Body of pancreas (tissue), 4 donors: ENCODE measurements at regions not wholly inside any gene's neighbourhood (a gene's known extent, or its start where the extent isn't known, plus 50 kb on each side); places are given as distances from the start of the nearest gene placed in this dataset.

Source experiments
- ATAC-seq: fragments of 150-250 bp; one replicate; pipeline ENCODE4 v1.9.1; 2016
- DNase-seq, 4 donors: peaks; one replicate each; pipeline ENCODE4 v3.0.0-alpha.2; 2019
- H3K27ac ChIP-seq, 4 donors: fragments of 200-600 bp; sonication (generic); 1 replicate in 3 of 4; 2 replicates in 1 of 4; pipeline versions ENCODE4 v1.5.1 to v1.6.1; 2016 to 2019; ENCODE audit warnings: mild to moderate bottlenecking in 1 of 4, mixed read lengths in 1 of 4, moderate library complexity in 1 of 4
- H3K27me3 ChIP-seq, 2 donors: fragments of 200-600 bp; sonication (generic); one replicate each; pipeline ENCODE4 v1.6.0; 2016; ENCODE audit warnings: mild to moderate bottlenecking in 1 of 2
- H3K36me3 ChIP-seq, 2 donors: fragments of 200-600 bp; sonication (generic); replicated peaks in 1 of 2; 2 replicates each; pipeline ENCODE4 v1.5.1; 2016; ENCODE audit warnings: low read depth in 2 of 2; ENCODE audit not compliant: insufficient read depth in 1 of 2
- H3K4me1 ChIP-seq: fragments of 200-600 bp; sonication (generic); one replicate; pipeline ENCODE4 v1.6.0; 2016
- H3K4me3 ChIP-seq, 2 donors: fragments of 200-600 bp; sonication (generic); 1 replicate in 1 of 2; 2 replicates in 1 of 2; pipeline ENCODE4 v1.5.1; 2016 to 2019
- H3K9me3 ChIP-seq, 3 donors: fragments of 200-600 bp; sonication (generic); 1 replicate in 2 of 3; 2 replicates in 1 of 3; pipeline ENCODE4 v1.5.1; 2016
- POLR2A ChIP-seq, 3 donors: fragments of 450-650 bp; IDR thresholded peaks; one replicate each; pipeline ENCODE4 v1.6.1; 2016; ENCODE audit warnings: antibody characterized with exemption in 3 of 3, mild to moderate bottlenecking in 2 of 3
- WGBS, 2 donors: methylation state at CpG; one replicate each; pipeline ENCODE4 v1.1.5; 2017; 5-methylcytosine and 5-hydroxymethylcytosine counted together
- intact Hi-C: fragments of 100-400 bp; cut with DNase I; formaldehyde crosslinking; loops from one replicate; pipeline ENCODE4 v1.15.1; 2023
- TF ChIP-seq, protein P1 (sequence below), 7 experiments: fragments of 450-650 bp in 4 of 7; fragments of 200-600 bp in 3 of 7; sonication (generic) in 3 of 7; IDR thresholded peaks; one replicate each; pipeline ENCODE4 v1.5.1; 2016 to 2019; ENCODE audit warnings: antibody characterized with exemption in 7 of 7

DNA sequence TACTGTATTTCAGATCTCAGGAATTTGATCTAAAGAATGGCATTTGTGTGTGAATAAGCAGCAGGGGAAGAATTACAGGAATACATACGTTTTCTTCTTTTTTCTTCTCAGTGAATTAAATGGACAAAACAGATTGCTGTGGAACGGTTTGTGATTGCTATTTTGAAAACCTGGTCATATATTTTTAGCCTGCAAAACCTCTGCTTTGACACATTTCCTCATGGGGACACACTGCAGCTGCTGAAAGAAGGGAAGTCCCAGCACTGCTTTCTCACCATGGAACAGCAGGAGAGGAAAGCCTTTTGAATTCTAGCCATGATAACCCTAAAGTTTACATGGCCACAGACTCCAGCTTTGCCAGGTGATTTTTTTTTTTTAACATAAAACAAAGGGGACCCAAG is 315.0 kb downstream of the OXSM start:
- no peaks in the 10 kb centered on the region for H3K36me3 ChIP-seq
- intact Hi-C loops: no loop called here
- no peaks in the 10 kb centered on the region for H3K9me3 ChIP-seq
- H3K4me1 ChIP-seq: no peaks in the 10 kb centered on the region
- no peak for ATAC-seq
- no peak overlapping the region for H3K4me3 ChIP-seq
- no peak for DNase-seq
- TF ChIP-seq, protein P1, sequence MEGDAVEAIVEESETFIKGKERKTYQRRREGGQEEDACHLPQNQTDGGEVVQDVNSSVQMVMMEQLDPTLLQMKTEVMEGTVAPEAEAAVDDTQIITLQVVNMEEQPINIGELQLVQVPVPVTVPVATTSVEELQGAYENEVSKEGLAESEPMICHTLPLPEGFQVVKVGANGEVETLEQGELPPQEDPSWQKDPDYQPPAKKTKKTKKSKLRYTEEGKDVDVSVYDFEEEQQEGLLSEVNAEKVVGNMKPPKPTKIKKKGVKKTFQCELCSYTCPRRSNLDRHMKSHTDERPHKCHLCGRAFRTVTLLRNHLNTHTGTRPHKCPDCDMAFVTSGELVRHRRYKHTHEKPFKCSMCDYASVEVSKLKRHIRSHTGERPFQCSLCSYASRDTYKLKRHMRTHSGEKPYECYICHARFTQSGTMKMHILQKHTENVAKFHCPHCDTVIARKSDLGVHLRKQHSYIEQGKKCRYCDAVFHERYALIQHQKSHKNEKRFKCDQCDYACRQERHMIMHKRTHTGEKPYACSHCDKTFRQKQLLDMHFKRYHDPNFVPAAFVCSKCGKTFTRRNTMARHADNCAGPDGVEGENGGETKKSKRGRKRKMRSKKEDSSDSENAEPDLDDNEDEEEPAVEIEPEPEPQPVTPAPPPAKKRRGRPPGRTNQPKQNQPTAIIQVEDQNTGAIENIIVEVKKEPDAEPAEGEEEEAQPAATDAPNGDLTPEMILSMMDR (IDR thresholded peaks at IDR 0.05): no peak
- TF ChIP-seq POLR2A (IDR thresholded peaks at IDR 0.05): no peak
- WGBS, 2 donors: 8 to 23% methylated on average over 2 of the region's 2 CpGs
- no peak overlapping the region for H3K27ac ChIP-seq
- H3K27me3 ChIP-seq: no peaks in the 10 kb centered on the region

DNA sequence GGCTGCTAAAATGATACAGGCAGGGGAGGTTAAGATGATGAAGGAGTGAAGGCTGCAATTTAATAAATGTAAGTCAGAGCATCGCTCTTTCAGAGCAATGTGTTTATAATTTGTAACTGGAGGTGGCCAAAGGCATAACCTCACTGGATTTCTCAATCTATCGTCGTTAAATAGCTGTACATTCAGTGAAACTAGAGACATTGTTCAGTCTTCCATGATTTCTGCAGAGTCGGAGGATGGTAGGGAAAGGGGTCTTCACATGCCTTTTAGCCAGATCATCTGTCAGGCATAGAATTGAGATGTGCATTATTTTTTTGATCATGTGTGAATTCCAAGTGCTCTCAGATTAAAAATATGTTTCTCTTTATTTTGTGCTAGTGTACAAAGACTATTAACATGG is 315.4 kb downstream of the OXSM start:
- Histone ChIP-seq H3K27ac (no peak overlapping the region), H3K36me3 (no peaks in the 10 kb centered on the region), H3K27me3 (no peaks in the 10 kb centered on the region), H3K9me3 (no peaks in the 10 kb centered on the region), H3K4me3 (no peak overlapping the region), H3K4me1 (no peaks in the 10 kb centered on the region)
- DNase-seq: no peak
- intact Hi-C loops: no loop called here
- TF ChIP-seq POLR2A (IDR thresholded peaks at IDR 0.05): no peak
- TF ChIP-seq, protein P1 (IDR thresholded peaks at IDR 0.05): no peak
- WGBS, 2 donors: 45 to 52% methylated on average over 4 of the region's 4 CpGs
- ATAC-seq: no peak

GRCh38 chr3:26106228-26106627 is 316.3 kb downstream of the OXSM start:
- TF ChIP-seq POLR2A (IDR thresholded peaks at IDR 0.05): no peak
- TF ChIP-seq, protein P1 (IDR thresholded peaks at IDR 0.05): no peak
- ATAC-seq: no peak
- H3K4me1 ChIP-seq: no peaks in the 10 kb centered on the region
- no peak overlapping the region for H3K27ac ChIP-seq
- WGBS, 2 donors: 19 to 23% methylated on average over 2 of the region's 2 CpGs
- intact Hi-C loops: no loop called here
- no peak for DNase-seq
- no peak overlapping the region for H3K4me3 ChIP-seq
- no peaks in the 10 kb centered on the region for H3K9me3 ChIP-seq
- H3K27me3 ChIP-seq: no peaks in the 10 kb centered on the region
- no peaks in the 10 kb centered on the region for H3K36me3 ChIP-seq

DNA sequence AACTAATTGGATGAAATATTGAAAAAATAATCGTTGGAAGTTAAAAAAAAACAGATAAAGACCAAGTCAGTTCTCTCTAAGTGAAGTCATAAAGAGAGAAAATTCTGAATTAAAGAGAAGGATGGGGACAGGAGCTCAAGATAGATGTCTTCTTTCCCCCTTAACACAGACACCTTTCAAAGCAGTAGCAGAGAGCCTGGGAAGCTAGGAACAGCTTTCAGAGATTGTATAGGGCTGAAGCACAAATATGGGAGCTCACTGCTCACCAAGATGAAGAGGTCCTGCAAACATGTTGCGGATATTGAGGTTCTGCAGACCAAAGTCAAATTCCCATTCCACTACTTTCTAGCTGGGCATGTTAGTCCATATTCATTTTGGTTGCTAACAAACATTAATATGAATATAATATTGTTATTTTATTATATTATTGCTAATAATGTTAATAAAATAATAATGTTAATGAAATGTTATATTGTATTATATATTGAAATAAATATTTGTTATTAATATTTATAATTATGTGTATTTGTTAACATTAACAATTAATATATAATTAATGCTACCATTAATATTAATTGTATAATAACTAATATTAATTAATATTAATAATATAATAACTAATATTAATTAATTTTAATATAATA is 319.1 kb downstream of the OXSM start:
- H3K9me3 ChIP-seq: no peaks in the 10 kb centered on the region
- H3K27ac ChIP-seq: no peak overlapping the region
- no peak for TF ChIP-seq POLR2A (IDR thresholded peaks at IDR 0.05)
- TF ChIP-seq, protein P1 (IDR thresholded peaks at IDR 0.05): no peak
- no peak overlapping the region for H3K4me3 ChIP-seq
- intact Hi-C loops: no loop called here
- DNase-seq: no peak
- ATAC-seq: no peak
- WGBS, 2 donors: 58 to 59% methylated on average over 2 of the region's 2 CpGs
- no peaks in the 10 kb centered on the region for H3K36me3 ChIP-seq
- H3K4me1 ChIP-seq: no peaks in the 10 kb centered on the region
- no peaks in the 10 kb centered on the region for H3K27me3 ChIP-seq

- Histone ChIP-seq H3K9me3 (no peaks in the 10 kb centered on the region), H3K27me3 (no peaks in the 10 kb centered on the region), H3K4me1 (no peaks in the 10 kb centered on the region), H3K27ac (no peak overlapping the region), H3K4me3 (no peak overlapping the region), H3K36me3 (no peaks in the 10 kb centered on the region)
- intact Hi-C loops: no loop called here
- WGBS, 2 donors: 30 to 38% methylated on average over 1 of the region's 1 CpG
- no peak for ATAC-seq
- TF ChIP-seq, protein P1 (IDR thresholded peaks at IDR 0.05): no peak
- no peak for TF ChIP-seq POLR2A (IDR thresholded peaks at IDR 0.05)
- DNase-seq: no peak
Observed at GRCh38 chr3:26114851-26115250, 325.0 kb downstream of the OXSM start.
